GM23248 (cell line): ENCODE measurements at regions not wholly inside any gene's neighbourhood (a gene's known extent, or its start where the extent isn't known, plus 50 kb on each side); places are given as distances from the start of the nearest gene placed in this dataset.

Source experiments
- DNase-seq: peaks from one replicate; pipeline ENCODE4 v3.0.0-alpha.2; 2015
- H2AFZ ChIP-seq: fragments of 200-600 bp; sonication (generic); 2 replicates; pipeline ENCODE4 v1.6.1; 2016; ENCODE audit warnings: antibody characterized with exemption
- H3F3A ChIP-seq: fragments of 200-600 bp; sonication (generic); 2 replicates; pipeline ENCODE4 v1.6.1; 2016; ENCODE audit warnings: mild to moderate bottlenecking, antibody characterized with exemption, mixed run types; ENCODE audit not compliant: insufficient read depth
- H3K27ac ChIP-seq: fragments of 200-600 bp; sonication (generic); 2 replicates; pipeline ENCODE4 v1.5.1; 2016; ENCODE audit warnings: mild to moderate bottlenecking
- H3K27me3 ChIP-seq: fragments of 200-600 bp; sonication (generic); replicated peaks from 2 replicates; pipeline ENCODE4 v1.6.1; 2016; ENCODE audit warnings: mild to moderate bottlenecking; ENCODE audit not compliant: insufficient read depth
- H3K36me3 ChIP-seq: fragments of 200-600 bp; sonication (generic); 2 replicates; pipeline ENCODE4 v1.6.1; 2016; ENCODE audit warnings: low read depth, mild to moderate bottlenecking
- H3K4me1 ChIP-seq: fragments of 200-600 bp; sonication (generic); 2 replicates; pipeline ENCODE4 v1.6.1; 2016; ENCODE audit warnings: mild to moderate bottlenecking; ENCODE audit not compliant: insufficient read depth
- H3K4me2 ChIP-seq: fragments of 200-600 bp; sonication (generic); one replicate; pipeline ENCODE4 v1.6.1; 2016; ENCODE audit warnings: mild to moderate bottlenecking; ENCODE audit not compliant: unreplicated experiment
- H3K4me3 ChIP-seq: fragments of 200-600 bp; sonication (generic); 2 replicates; pipeline ENCODE4 v1.5.1; 2016; ENCODE audit warnings: mild to moderate bottlenecking
- H3K79me2 ChIP-seq: fragments of 200-600 bp; sonication (generic); 2 replicates; pipeline ENCODE4 v1.6.1; 2016; ENCODE audit warnings: mild to moderate bottlenecking; ENCODE audit not compliant: insufficient read depth
- H3K9ac ChIP-seq: fragments of 200-600 bp; sonication (generic); 2 replicates; pipeline ENCODE4 v1.6.1; 2016; ENCODE audit warnings: mild to moderate bottlenecking
- H3K9me2 ChIP-seq: fragments of 200-600 bp; sonication (generic); 2 replicates; pipeline ENCODE4 v1.6.1; 2016; ENCODE audit warnings: mixed run types, mild to moderate bottlenecking, moderate library complexity; ENCODE audit not compliant: insufficient read depth
- H3K9me3 ChIP-seq: fragments of 200-600 bp; sonication (generic); one replicate; pipeline ENCODE4 v1.6.1; 2017; ENCODE audit warnings: low read depth
- H4K20me1 ChIP-seq: fragments of 200-600 bp; sonication (generic); 2 replicates; pipeline ENCODE4 v1.6.0; 2016; ENCODE audit not compliant: insufficient read depth
- EZH2 ChIP-seq: fragments of 200-600 bp; sonication (generic); IDR thresholded peaks from 2 replicates; pipeline ENCODE4 v1.6.1; 2018; ENCODE audit warnings: antibody characterized with exemption, mild to moderate bottlenecking; ENCODE audit not compliant: insufficient read depth, poor library complexity, severe bottlenecking
- EZH2phosphoT487 ChIP-seq: fragments of 200-600 bp; sonication (generic); IDR thresholded peaks from 2 replicates; pipeline ENCODE4 v1.6.1; 2018; ENCODE audit warnings: antibody characterized with exemption, moderate library complexity, mild to moderate bottlenecking, low read depth; ENCODE audit not compliant: insufficient read depth
- WGBS, 2 experiments: methylation state at CpG; one replicate each; pipeline ENCODE4 v1.1.6; 2015 to 2017; ENCODE audit warnings: low lambda C conversion rate in 2 of 2, low coverage in 1 of 2; ENCODE audit errors: missing lambda C conversion rate in 2 of 2; 5-methylcytosine and 5-hydroxymethylcytosine counted together
- in situ Hi-C: fragments of 300-500 bp; cut with MboI; formaldehyde crosslinking; loops from 2 replicates; pipeline ENCODE4 v1.15.0; 2020

- Histone ChIP-seq H3K4me3 (no peak overlapping the region), H3K36me3 (no peaks in the 10 kb centered on the region), H4K20me1 (no peaks in the 10 kb centered on the region), H3K9ac (no peak overlapping the region), H3K4me1 (no peaks in the 10 kb centered on the region), H3K27ac (no peak overlapping the region), H3K4me2 (no peak overlapping the region), H3K9me3 (no peaks in the 10 kb centered on the region), H3K79me2 (no peaks in the 10 kb centered on the region), H3K27me3 (no peaks in the 10 kb centered on the region), H3F3A (no peaks in the 10 kb centered on the region), H3K9me2 (no peaks in the 10 kb centered on the region), H2AFZ (no peak overlapping the region)
- in situ Hi-C loops, result no loop called here
- 89 to 93% methylated on average over 5 of the region's 5 CpGs for WGBS, 2 experiments
- no peak for DNase-seq
- TF ChIP-seq EZH2phosphoT487 (no peak), EZH2 (no peak)
Measured at GRCh38 chr9:86525182-86525581, 171.0 kb upstream of the TUT7 start.

DNA sequence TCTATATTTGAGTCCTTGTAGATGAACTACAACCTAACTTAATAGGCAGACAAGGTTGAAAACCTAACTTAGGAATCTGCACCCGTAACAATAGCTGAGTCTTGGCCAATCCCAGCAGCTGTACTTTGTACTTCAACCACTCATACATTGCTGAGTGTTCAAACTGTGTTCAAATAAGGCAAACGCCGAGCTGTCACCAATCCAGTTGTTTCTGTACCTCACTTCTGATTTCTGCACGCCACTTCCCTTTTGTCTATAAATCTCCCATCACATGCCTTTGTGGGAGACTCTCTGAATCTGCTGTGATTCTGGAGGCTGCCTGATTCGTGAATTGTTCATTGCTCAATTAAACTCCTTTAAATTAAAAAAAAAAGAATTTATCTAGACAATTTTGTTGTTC is 167.8 kb upstream of the TUT7 start:
- Histone ChIP-seq H4K20me1 (no peaks in the 10 kb centered on the region), H3K4me3 (no peak overlapping the region), H3K9me2 (no peaks in the 10 kb centered on the region), H3F3A (no peaks in the 10 kb centered on the region), H3K27ac (no peak overlapping the region), H3K9me3 (no peaks in the 10 kb centered on the region), H2AFZ (no peak overlapping the region), H3K4me1 (peaks cover 7% of the 10 kb centered on the region; the same call in 1 of the 2 replicates), H3K27me3 (no peaks in the 10 kb centered on the region), H3K4me2 (no peak overlapping the region), H3K36me3 (no peaks in the 10 kb centered on the region), H3K79me2 (no peaks in the 10 kb centered on the region), H3K9ac (no peak overlapping the region)
- TF ChIP-seq EZH2 (no peak), EZH2phosphoT487 (no peak)
- WGBS, 2 experiments, result 95 to 98% methylated on average over 5 of the region's 5 CpGs
- no peak for DNase-seq
- in situ Hi-C loops, result no loop called here

DNA sequence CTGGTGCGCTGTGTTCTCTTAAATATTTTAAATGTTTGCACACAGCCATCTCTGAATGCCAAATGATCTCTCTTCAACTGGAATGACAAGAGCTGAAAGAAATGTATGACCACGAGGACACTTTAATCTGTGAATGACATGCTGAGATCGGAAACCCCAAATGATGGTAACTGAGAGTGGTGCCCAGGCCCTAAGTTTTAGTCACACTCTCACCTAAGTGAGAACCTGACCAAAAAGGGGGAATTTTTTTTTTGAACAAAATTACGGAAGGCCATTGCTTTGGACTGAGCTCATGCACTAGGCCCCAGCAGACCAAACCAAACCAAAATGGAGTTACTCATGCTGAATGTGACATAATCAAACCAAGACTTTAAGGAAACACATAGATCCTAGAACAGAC is 167.1 kb upstream of the TUT7 start:
- TF ChIP-seq EZH2, result no peak
- TF ChIP-seq EZH2phosphoT487, result no peak
- Histone ChIP-seq H3K36me3 (no peaks in the 10 kb centered on the region), H3K27me3 (no peaks in the 10 kb centered on the region), H3K79me2 (no peaks in the 10 kb centered on the region), H3K9me2 (no peaks in the 10 kb centered on the region), H3F3A (no peaks in the 10 kb centered on the region), H3K9ac (no peak overlapping the region), H3K9me3 (no peaks in the 10 kb centered on the region), H2AFZ (no peak overlapping the region), H3K4me1 (peaks cover 7% of the 10 kb centered on the region; the same call in 1 of the 2 replicates), H3K4me2 (no peak overlapping the region), H3K4me3 (no peak overlapping the region), H3K27ac (no peak overlapping the region), H4K20me1 (no peaks in the 10 kb centered on the region)
- 86 to 87% methylated on average over 4 of the region's 4 CpGs for WGBS, 2 experiments
- DNase-seq, result no peak
- in situ Hi-C loops, result no loop called here

GRCh38 chr9:86519066-86519615 is 164.9 kb upstream of the TUT7 start:
- Histone ChIP-seq H3F3A (no peaks in the 10 kb centered on the region), H3K4me3 (no peak overlapping the region), H3K79me2 (no peaks in the 10 kb centered on the region), H3K9me3 (no peaks in the 10 kb centered on the region), H3K4me2 (no peak overlapping the region), H3K9ac (no peak overlapping the region), H3K9me2 (no peaks in the 10 kb centered on the region), H3K27me3 (no peaks in the 10 kb centered on the region), H4K20me1 (no peaks in the 10 kb centered on the region), H2AFZ (peak overlapping the region; percentile 57; the same call in 1 of the 2 replicates), H3K4me1 (peaks cover 7% of the 10 kb centered on the region; the same call in 1 of the 2 replicates), H3K36me3 (no peaks in the 10 kb centered on the region), H3K27ac (peak overlapping the region; percentile 33; the same call in 1 of the 2 replicates)
- in situ Hi-C loops, result no loop called here
- TF ChIP-seq EZH2, result no peak
- no peak for TF ChIP-seq EZH2phosphoT487
- DNase-seq, result peak; percentile 21

DNA sequence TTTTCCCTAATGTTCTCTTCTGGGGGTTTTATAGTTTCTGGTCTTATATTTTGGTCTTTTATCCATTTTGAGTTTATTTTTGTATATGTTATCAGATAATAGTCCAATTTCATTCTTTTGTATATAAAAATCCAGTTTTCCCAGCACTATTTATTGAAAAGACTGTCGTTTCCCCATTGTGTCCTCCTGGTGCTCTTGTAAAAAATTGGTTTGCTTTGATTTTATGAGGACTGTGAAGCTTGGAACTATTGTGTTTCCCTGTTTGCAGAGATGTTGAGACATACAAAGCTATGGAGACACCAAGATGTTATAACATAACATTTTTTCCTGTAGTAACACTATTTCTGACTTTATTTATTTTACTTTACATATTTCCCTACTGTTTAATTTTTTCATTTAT is 163.3 kb upstream of the TUT7 start:
- Histone ChIP-seq H3K4me3 (no peak overlapping the region), H2AFZ (no peak overlapping the region), H3K79me2 (no peaks in the 10 kb centered on the region), H3K27ac (no peak overlapping the region), H4K20me1 (no peaks in the 10 kb centered on the region), H3K4me2 (no peak overlapping the region), H3K9me3 (no peaks in the 10 kb centered on the region), H3K27me3 (no peaks in the 10 kb centered on the region), H3F3A (no peaks in the 10 kb centered on the region), H3K9ac (no peak overlapping the region), H3K9me2 (no peaks in the 10 kb centered on the region), H3K4me1 (peaks cover 7% of the 10 kb centered on the region; the same call in 1 of the 2 replicates), H3K36me3 (no peaks in the 10 kb centered on the region)
- in situ Hi-C loops, result no loop called here
- DNase-seq, result no peak
- WGBS, 2 experiments, result 88 to 89% methylated on average over 1 of the region's 1 CpG
- TF ChIP-seq EZH2phosphoT487 (no peak), EZH2 (no peak)
